MM.1S (cell line): ENCODE measurements at regions not wholly inside any gene's neighbourhood (a gene's known extent, or its start where the extent isn't known, plus 50 kb on each side); places are given as distances from the start of the nearest gene placed in this dataset.

Experiments used
- CTCF ChIP-seq: fragments of 300-600 bp; sonication (generic); IDR thresholded peaks from 2 replicates; pipeline ENCODE4 v1.5.1; 2016; ENCODE audit warnings: antibody characterized with exemption, low read length, mixed read lengths
- EZH2 ChIP-seq: fragments of 300-600 bp; sonication (generic); optimal IDR thresholded peaks from 2 replicates; pipeline ENCODE3; 2017; ENCODE audit warnings: low read depth, mild to moderate bottlenecking, antibody characterized with exemption, low read length, mixed read lengths
- EZH2phosphoT487 ChIP-seq: fragments of 300-600 bp; sonication (generic); IDR thresholded peaks from 2 replicates; pipeline ENCODE4 v1.6.1; 2018; ENCODE audit warnings: antibody characterized with exemption, low read length

- TF ChIP-seq CTCF, result no peak
- no peak for TF ChIP-seq EZH2
- TF ChIP-seq EZH2phosphoT487, result no peak
Measured at GRCh38 chr2:10223471-10223870, 79.2 kb upstream of the HPCAL1 start.
